Lower lobe of right lung (tissue), 2 donors: ENCODE measurements at regions not wholly inside any gene's neighbourhood (a gene's known extent, or its start where the extent isn't known, plus 50 kb on each side); places are given as distances from the start of the nearest gene placed in this dataset.

ENCODE experiments used
- ATAC-seq, 2 donors: fragments of 200-7000 bp; cut with Tn5 transposase; one replicate each; pipeline ENCODE4 v1.9.1; 2020 to 2022; ENCODE audit warnings: mild to moderate bottlenecking in 2 of 2, moderate library complexity in 2 of 2
- DNase-seq: peaks from one replicate; pipeline ENCODE4 v3.0.0-alpha.2; 2020
- H3K27ac ChIP-seq: fragments of 200-600 bp; one replicate; pipeline ENCODE4 v1.8.0; 2022
- H3K27me3 ChIP-seq: fragments of 200-600 bp; one replicate; pipeline ENCODE4 v1.8.0; 2022; ENCODE audit warnings: low read depth
- H3K36me3 ChIP-seq: fragments of 200-600 bp; one replicate; pipeline ENCODE4 v1.8.0; 2022; ENCODE audit warnings: mild to moderate bottlenecking
- H3K4me1 ChIP-seq: fragments of 200-600 bp; one replicate; pipeline ENCODE4 v1.8.0; 2022
- H3K4me3 ChIP-seq: fragments of 200-600 bp; one replicate; pipeline ENCODE4 v1.8.0; 2022; ENCODE audit warnings: mild to moderate bottlenecking
- H3K9me3 ChIP-seq: fragments of 200-600 bp; one replicate; pipeline ENCODE4 v1.8.0; 2022
- intact Hi-C: fragments of 100-400 bp; cut with DNase I; formaldehyde crosslinking; loops from one replicate; pipeline ENCODE4 v1.11.0; 2022
- TF ChIP-seq, protein P1 (sequence below): fragments of 200-600 bp; IDR thresholded peaks from one replicate; pipeline ENCODE4 v1.8.0; 2022; ENCODE audit warnings: antibody characterized with exemption, mild to moderate bottlenecking
- donor health status: DM: no; HTN: yes; CAD: no; lungs with severe emphysema.

DNA sequence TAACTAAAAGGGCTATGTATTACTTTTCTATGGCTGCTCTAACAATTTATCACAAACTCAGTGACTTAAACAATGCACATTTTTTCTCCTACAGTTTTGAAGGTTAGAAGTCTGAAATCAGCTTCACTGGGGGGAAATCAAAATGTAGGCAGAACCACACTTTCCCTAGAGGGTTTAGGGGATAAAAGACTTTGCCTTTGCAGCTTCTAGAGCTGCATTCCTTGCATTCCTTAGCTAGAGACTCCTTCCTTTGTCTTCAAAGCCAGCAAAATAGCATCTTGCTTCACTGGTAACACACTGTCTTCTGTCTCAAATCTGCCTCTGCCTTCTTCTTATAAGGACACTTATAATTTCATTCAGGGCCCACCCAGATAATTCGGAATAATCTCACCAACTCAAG lies 152.4 kb upstream of the SPIN4 start:
- Histone ChIP-seq H3K4me1 (no peaks in the 10 kb centered on the region), H3K27me3 (no peaks in the 10 kb centered on the region), H3K27ac (no peak overlapping the region), H3K4me3 (no peak overlapping the region), H3K36me3 (no peaks in the 10 kb centered on the region), H3K9me3 (no peaks in the 10 kb centered on the region)
- intact Hi-C loops = no loop called here
- TF ChIP-seq, protein P1, sequence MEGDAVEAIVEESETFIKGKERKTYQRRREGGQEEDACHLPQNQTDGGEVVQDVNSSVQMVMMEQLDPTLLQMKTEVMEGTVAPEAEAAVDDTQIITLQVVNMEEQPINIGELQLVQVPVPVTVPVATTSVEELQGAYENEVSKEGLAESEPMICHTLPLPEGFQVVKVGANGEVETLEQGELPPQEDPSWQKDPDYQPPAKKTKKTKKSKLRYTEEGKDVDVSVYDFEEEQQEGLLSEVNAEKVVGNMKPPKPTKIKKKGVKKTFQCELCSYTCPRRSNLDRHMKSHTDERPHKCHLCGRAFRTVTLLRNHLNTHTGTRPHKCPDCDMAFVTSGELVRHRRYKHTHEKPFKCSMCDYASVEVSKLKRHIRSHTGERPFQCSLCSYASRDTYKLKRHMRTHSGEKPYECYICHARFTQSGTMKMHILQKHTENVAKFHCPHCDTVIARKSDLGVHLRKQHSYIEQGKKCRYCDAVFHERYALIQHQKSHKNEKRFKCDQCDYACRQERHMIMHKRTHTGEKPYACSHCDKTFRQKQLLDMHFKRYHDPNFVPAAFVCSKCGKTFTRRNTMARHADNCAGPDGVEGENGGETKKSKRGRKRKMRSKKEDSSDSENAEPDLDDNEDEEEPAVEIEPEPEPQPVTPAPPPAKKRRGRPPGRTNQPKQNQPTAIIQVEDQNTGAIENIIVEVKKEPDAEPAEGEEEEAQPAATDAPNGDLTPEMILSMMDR = no peak
- DNase-seq = no peak
- ATAC-seq = no peak

DNA sequence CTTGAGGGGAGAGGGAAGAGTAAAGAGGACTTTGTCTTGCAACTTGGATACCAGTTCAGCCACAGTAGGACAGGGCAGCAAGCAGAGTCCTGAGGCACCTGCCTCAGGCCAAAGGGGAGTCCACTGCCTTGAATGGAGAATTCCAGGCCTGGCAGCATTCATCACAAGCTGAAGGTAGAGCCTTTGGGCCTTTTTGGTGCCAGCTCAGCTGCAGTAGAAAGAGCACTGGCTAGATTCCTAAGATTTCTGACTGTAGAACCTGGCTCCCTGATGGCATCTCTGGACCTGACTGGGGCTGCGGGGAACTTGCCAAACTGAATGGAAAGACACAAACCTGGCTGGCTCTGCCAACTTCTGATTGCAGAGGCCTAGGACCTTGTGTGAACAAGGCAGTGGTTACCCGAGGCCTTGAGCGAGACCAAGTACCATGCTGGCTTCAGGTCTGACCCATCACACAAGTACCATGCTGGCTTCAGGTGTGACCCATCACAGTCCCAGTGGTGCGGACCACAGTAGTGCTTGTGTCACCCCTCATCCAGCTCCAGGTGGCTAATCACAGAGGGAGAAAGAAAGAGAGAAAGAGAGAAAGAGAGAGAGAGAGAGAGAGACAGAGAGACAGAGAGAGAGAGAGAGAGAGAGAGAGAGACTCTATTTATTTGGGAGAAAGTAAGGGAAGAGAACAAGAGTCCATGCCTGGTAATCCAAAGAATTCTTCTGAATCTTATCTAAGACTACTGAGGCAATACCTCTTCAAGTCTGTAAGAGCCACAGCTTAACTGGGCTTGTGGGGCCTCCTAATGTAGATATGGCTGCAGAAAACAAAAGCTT lies 137.6 kb upstream of the SPIN4 start:
- Histone ChIP-seq H3K9me3 (no peaks in the 10 kb centered on the region), H3K27me3 (no peaks in the 10 kb centered on the region), H3K4me3 (no peak overlapping the region), H3K36me3 (no peaks in the 10 kb centered on the region), H3K4me1 (no peaks in the 10 kb centered on the region), H3K27ac (no peak overlapping the region)
- intact Hi-C loops = no loop called here
- TF ChIP-seq, protein P1 = no peak
- ATAC-seq (no peak), DNase-seq (no peak)

DNA sequence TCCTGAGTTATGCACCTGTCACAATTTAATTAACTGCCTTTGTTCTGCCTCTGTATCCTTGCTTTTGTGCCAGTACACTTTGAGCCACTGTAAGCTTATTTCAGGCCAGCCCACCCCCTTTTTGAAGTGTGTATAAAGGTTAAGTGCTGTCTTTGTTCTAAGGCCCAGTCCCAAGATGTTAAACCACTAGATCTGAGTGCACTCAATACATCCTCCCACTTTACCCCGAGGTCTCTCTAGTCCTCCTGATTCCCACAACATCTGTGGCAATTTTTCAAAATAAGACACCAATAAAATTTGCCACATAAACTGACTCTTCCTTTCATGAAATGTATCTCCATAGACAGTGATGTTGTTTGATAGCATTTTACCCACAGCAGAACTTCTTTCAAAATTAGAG lies 124.1 kb upstream of the SPIN4 start:
- Histone ChIP-seq H3K27me3 (no peaks in the 10 kb centered on the region), H3K36me3 (no peaks in the 10 kb centered on the region), H3K4me3 (no peak overlapping the region), H3K9me3 (peaks cover 11% of the 10 kb centered on the region), H3K4me1 (no peaks in the 10 kb centered on the region), H3K27ac (no peak overlapping the region)
- intact Hi-C loops = no loop called here
- no peak for DNase-seq
- no peak for ATAC-seq
- TF ChIP-seq, protein P1 = no peak

DNA sequence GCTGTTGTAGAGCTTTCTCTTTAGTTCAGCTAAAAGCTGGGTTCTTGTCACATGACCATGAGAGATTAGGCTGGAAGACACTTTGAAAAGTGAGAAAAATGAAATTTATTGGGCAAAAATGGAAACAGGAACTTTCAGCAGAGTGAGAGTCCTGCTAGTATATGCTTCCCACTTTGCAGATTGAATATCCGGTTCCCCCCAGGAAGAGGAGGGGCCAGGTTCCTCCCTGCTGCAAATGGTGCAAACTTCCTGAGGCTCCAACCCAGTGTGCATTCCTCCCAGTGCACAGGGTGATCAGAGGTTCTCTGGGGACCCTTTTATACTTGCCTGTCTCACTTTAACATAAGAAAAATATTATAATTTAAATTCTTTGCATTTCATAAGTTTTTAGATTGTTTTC lies 119.9 kb upstream of the SPIN4 start:
- no peaks in the 10 kb centered on the region for H3K36me3 ChIP-seq
- H3K4me1 ChIP-seq = no peaks in the 10 kb centered on the region
- DNase-seq (no peak), ATAC-seq (no peak)
- no peaks in the 10 kb centered on the region for H3K27me3 ChIP-seq
- no peak overlapping the region for H3K27ac ChIP-seq
- no peak overlapping the region for H3K4me3 ChIP-seq
- TF ChIP-seq, protein P1 = no peak
- peaks cover 18% of the 10 kb centered on the region for H3K9me3 ChIP-seq
- intact Hi-C loops = no loop called here

DNA sequence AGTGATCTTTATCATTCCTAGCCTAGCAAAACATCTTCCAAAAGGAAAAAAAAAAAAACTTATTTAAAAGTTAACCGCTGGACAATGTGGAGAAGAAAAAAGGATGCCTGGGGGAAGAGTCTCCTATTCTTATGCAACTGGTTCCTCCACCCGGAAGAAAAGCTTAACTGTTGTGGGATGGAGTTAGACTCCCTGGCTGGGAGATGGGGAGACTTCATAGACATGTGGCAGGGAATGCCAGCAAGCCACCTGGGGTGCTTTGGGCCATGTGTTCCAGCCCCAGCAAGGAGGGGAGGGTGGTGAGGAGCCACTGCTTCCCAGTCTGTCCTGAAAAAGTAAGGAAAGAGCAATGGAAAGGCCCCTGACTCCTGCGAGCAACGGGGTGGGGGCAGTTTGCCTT lies 119.4 kb upstream of the SPIN4 start:
- DNase-seq (no peak), ATAC-seq (no peak)
- Histone ChIP-seq H3K36me3 (no peaks in the 10 kb centered on the region), H3K4me1 (no peaks in the 10 kb centered on the region), H3K27ac (no peak overlapping the region), H3K4me3 (no peak overlapping the region), H3K27me3 (no peaks in the 10 kb centered on the region), H3K9me3 (peaks cover 18% of the 10 kb centered on the region)
- intact Hi-C loops = no loop called here
- TF ChIP-seq, protein P1 = no peak
